Putamen (tissue), 1 donor: ENCODE measurements at regions not wholly inside any gene's neighbourhood (a gene's known extent, or its start where the extent isn't known, plus 50 kb on each side); places are given as distances from the start of the nearest gene placed in this dataset.
"Not testable (repeated sequence)": the region's sequence is repeated elsewhere in the genome, so short reads cannot be mapped to it uniquely, and the experiment has no call there.

Source experiments
- DNase-seq: peaks from one replicate; pipeline ENCODE4 v3.0.0-alpha.2; 2016; ENCODE audit warnings: low spot score

DNA sequence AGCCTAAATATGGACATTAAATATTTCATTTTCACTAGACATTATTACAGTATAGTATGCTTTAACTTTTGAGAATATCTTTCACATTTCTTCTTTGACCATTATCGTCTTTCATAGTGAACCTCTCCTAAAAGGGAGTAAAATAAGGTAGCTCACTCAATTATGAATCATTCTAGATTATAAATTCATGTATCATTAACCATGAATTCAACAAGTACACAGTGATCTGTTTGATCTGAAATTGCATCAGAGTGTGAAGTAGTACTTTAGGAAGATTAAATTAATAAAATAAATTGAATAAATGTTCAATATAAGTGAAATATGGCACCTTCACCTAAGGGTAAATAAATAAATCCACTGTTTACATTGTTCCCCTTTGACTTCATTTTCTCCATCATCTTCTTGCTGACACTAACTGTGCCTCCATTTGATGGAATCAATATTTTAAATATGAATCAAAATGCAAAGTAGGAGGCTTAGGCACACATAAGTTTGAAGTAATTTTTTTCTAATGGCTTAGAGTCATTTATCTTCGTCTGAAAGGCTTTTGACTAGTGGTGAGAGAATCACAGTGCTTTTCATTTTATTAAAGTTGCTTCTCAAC is 174.1 kb upstream of the MDFIC2 start:
- no peak for DNase-seq

- DNase-seq, result no peak
Observed at GRCh38 chr3:70476174-70476573, 163.7 kb upstream of the MDFIC2 start.

DNA sequence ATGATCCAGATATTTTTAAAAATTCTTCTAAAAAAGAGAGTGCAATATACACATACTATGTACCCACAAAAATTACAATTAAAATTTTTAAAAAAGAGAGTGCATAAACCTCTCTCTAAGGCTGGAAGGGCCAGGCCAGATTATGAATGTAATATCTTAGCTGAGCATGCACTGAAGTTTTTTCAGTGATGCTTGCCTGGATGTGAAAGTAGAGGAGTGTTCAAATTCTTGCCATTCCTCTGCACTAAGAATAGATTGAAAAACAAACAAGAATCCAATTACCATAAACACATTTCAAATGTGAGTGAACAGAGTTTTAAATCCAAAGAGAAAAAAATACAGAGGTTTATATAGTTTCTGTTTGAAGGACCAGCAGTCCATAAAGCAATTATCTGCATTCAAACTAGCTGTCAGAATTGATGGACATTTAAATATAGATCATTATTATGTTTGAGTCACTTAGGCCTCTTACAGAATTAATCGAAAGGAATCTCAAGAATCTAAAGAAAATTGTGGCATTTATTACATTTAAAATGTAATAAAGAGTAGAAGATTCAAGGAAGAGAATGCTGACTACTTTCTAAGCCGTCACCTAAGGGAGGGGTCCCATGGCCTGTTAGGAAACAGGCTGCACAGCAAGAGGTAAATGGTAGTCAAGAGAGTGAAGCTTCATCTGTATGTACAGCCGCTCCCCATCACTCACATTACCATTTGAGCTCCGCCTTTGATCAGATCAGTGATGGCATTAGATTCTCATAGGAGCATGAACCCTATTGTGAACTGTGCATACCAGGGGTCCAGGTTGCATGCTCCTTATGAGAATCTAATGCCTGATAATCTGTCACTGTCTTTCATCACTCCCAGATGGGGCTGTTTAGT is 159.3 kb upstream of the MDFIC2 start:
- DNase-seq, result no peak

DNA sequence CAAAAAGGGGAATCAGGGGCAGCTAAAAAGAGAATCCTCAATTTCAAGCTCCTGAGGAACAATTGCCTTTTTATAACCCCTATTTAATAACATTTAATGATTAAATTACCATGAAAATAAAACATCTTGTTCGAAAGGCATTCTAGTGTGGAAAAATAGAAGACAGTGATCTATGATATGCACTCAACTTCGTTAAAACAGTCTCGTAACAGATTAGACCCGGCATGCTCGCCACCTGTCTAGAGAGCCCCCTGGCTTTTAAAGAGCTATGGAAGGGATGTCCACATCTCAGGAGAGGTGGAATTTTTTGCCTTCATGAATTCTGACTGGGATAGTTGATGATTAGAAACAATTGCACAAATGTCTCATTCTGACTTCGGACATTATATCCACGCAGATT is 153.7 kb upstream of the MDFIC2 start:
- no peak for DNase-seq

GRCh38 chr3:70464876-70465275 is 152.4 kb upstream of the MDFIC2 start:
- DNase-seq, result no peak

DNA sequence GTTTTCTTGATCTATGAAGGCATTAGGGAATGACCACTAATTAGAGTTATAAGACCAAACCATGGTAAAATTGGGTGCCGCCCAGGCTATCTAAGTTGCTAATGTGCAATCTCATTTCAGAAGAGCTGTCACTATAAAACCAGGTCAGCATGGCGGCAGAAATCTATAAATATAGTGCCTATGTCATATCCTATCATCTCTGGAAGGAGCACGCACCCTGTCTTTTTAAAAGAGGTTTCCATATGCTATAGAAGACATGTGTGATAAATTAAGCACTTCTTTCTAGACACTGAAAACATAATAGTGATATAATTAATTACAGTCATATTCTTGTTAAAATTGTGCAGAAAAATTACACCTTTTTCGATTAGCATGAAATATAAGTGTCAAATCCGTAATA is 152.0 kb upstream of the MDFIC2 start:
- DNase-seq, result no peak

DNA sequence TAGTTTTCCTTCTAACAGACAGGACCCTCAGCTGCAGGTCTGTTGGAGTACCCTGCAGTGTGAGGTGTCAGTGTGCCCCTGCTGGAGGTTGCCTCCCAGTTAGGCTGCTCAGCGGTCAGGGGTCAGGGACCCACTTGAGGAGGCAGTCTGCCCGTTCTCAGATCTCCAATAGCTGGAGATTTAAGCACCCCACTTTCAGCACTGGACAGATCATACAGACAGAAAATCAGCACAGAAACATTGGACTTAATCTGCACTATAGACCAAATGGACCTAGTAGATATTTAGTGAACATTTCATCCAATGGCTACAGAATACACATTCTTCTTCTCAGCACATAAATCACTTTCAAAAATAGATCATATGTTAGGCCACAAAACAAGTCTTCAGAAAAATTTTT is 137.8 kb upstream of the MDFIC2 start:
- not testable (repeated sequence) for DNase-seq

GRCh38 chr3:70435422-70435821 is 123.0 kb upstream of the MDFIC2 start:
- not testable (repeated sequence) for DNase-seq

GRCh38 chr3:70433091-70433490 is 120.7 kb upstream of the MDFIC2 start:
- no peak for DNase-seq

- no peak for DNase-seq
Observed at GRCh38 chr3:70431911-70432310, 119.5 kb upstream of the MDFIC2 start.

DNA sequence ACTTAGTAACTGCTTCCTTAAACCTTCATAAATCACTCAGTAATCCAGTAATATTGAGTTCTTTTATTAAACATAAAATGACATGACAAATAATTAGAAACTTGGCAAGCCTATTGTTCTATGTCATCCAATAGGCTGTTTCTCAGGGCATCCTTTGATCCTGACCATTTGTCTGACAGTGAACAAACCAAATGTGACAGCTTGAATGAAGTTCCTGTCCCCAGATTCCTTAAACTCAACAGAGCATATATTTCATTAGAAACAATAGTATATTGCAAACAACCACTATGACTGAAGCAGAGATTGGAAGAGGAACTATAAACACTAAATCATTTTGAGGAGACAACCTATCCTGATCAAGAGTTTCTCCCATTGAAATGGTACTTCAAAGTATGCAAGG is 113.6 kb upstream of the MDFIC2 start:
- no peak for DNase-seq

DNA sequence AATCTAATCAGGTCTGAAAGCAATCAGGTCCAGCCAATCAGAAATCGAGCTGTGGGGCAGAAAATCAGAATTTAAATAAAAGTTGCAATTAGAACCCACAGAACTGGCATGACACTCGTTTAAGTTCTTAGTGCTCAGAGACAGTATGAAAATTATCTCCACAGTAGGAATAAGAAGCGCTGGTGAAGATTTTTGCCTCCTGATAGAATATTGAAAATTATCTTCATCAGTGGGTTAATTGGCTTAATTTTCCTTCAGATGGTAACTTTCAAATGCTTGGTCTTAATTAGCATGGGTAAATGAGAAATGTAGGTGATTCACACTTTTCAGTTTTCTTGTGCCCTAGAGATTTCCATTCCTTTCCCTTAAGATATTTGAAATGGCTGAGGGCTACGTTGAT is 109.1 kb upstream of the MDFIC2 start:
- no peak for DNase-seq

GRCh38 chr3:70409018-70409417 is 96.6 kb upstream of the MDFIC2 start:
- DNase-seq, result no peak

DNA sequence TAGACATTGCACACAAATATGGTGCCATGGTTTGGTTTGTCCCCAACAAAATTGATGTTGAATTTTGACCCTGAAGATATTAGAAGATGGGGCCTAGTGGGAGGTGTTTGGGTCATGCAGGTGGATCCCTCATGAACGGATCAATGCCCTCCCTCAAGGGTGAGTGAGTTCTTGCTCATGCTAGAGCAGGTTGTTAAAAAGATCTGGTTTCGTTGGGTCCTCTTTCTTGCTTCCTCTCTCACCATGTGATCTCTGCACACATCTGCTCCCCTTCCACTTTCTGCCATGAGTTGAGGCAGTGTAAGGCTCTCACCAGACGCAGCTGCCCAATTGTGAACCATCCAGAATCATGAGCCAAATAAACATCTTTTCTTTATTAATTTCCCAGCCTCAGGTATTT is 87.8 kb upstream of the MDFIC2 start:
- no peak for DNase-seq

- DNase-seq, result no peak
Observed at GRCh38 chr3:70393881-70394612, 81.6 kb upstream of the MDFIC2 start.

DNA sequence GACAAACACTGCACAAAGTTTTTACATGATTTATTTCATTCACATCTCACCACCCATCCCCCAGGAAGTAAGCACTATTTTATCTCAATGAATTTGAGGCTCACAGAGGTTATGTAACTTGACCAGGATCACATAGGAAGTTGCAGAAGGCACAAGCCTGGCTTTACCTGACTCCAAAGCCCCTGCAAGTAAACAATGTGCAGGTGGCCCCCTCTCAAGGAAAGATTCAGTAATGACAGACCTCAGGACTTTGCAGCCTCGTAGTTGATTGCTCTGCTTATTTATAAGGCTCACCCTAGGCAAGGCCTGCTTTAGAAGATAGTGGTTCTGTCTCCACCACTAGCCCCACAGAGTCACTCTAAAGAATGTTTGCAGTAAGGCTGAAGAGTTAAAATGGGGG is 79.8 kb upstream of the MDFIC2 start:
- no peak for DNase-seq

- DNase-seq, result no peak
Observed at GRCh38 chr3:70387889-70388288, 75.5 kb upstream of the MDFIC2 start.

DNA sequence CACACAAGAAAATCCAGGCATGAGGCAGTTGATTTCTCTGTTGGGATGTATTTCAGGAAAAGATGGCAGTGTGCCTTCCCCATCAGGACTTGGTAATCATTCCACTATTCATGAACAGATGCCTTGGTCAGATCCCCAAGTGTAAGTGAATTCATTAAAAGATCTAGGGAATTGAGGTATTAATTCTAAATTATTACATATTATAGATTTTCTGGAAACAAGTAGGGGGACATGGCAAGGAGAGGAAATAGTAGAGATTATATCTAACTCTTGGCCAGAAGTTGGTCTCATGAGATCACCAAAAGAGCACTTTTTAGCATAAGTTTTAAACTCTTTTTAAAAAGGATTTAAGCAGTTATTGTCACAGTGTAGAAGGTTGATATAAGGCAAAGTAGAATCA is 74.4 kb upstream of the MDFIC2 start:
- no peak for DNase-seq

DNA sequence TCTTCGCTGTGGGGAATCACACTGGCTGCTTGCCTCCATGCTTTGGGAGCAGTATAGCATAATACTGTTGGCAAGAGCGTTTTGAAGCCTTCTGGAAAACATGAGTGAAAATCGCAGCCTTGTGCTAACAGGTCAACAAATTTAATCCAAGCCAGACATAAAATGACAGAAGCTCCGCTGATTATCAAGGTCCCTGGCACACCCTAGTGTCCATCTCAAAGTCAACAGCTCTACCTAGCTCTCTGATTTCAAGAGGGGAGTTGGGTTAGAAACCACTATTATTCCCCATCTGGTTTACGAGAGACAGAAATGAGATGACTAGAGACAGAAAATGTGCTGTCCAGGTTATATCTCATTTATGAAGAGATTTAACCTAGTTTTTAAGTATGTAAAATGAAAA is 73.6 kb upstream of the MDFIC2 start:
- DNase-seq, result no peak

- peak; percentile 67 for DNase-seq
Observed at GRCh38 chr3:70383360-70383831, 71.0 kb upstream of the MDFIC2 start.

DNA sequence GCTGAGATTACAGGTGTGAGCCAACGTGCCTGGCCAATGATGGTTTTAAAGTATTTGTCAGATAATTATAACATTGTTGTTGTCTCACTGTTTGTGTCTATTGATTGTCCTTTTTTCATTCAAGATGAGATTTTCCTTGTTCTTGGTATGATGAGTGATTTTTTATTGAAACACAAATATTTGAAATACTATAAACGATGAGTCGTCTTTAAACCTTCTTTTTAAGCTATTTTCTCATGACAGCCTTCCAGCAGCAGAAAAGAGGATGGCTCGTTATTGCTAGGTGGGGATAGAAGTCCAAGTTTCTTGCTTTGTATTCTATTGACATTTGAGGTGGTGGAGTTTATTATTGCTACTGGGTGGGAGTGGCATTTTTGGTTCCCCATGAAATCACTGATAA is 61.7 kb upstream of the MDFIC2 start:
- no peak for DNase-seq
